GM19372 (cell line): ENCODE measurements at regions not wholly inside any gene's neighbourhood (a gene's known extent, or its start where the extent isn't known, plus 50 kb on each side); places are given as distances from the start of the nearest gene placed in this dataset.
"Not testable (repeated sequence)": the region's sequence is repeated elsewhere in the genome, so short reads cannot be mapped to it uniquely, and the experiment has no call there.

Source experiments
- ATAC-seq: cut with Tn5 transposase; IDR thresholded peaks from one replicate; pipeline ENCODE4 v1.9.1; 2021; ENCODE audit warnings: mild to moderate bottlenecking, low read depth, moderate library complexity; ENCODE audit not compliant: unreplicated experiment

GRCh38 chr6:84908304-84908904, 144.0 kb upstream of the TBX18 start:
- no peak for ATAC-seq

GRCh38 chr6:84906514-84906913, 142.1 kb upstream of the TBX18 start:
- ATAC-seq: no peak

- ATAC-seq: no peak
Observed at GRCh38 chr6:84905823-84906222, 141.4 kb upstream of the TBX18 start.

GRCh38 chr6:84902354-84902928, 138.0 kb upstream of the TBX18 start:
- ATAC-seq: no peak

GRCh38 chr6:84897988-84898594, 133.7 kb upstream of the TBX18 start:
- no peak for ATAC-seq

- no peak for ATAC-seq
Observed at GRCh38 chr6:84897011-84897410, 132.6 kb upstream of the TBX18 start.

GRCh38 chr6:84892671-84893070, 128.3 kb upstream of the TBX18 start:
- ATAC-seq: no peak

- ATAC-seq: no peak
Observed at GRCh38 chr6:84882768-84883766, 118.7 kb upstream of the TBX18 start.

- ATAC-seq: not testable (repeated sequence)
Observed at GRCh38 chr6:84879385-84879784, 115.0 kb upstream of the TBX18 start.

- no peak for ATAC-seq
Observed at GRCh38 chr6:84877515-84878210, 113.3 kb upstream of the TBX18 start.

GRCh38 chr6:84876723-84877514, 112.5 kb upstream of the TBX18 start:
- ATAC-seq: no peak

GRCh38 chr6:84872996-84873723, 108.8 kb upstream of the TBX18 start:
- ATAC-seq: no peak

- ATAC-seq: no peak
Observed at GRCh38 chr6:84871925-84872324, 107.5 kb upstream of the TBX18 start.

GRCh38 chr6:84870672-84871071, 106.3 kb upstream of the TBX18 start:
- ATAC-seq: no peak

- ATAC-seq: no peak
Observed at GRCh38 chr6:84868149-84868548, 103.8 kb upstream of the TBX18 start.

- ATAC-seq: no peak
Observed at GRCh38 chr6:84867521-84867920, 103.1 kb upstream of the TBX18 start.

- ATAC-seq: no peak
Observed at GRCh38 chr6:84866715-84867114, 102.3 kb upstream of the TBX18 start.

GRCh38 chr6:84865372-84865771, 101.0 kb upstream of the TBX18 start:
- not testable (repeated sequence) for ATAC-seq

GRCh38 chr6:84862843-84863242, 98.4 kb upstream of the TBX18 start:
- ATAC-seq: no peak
